ENCODE measurements at regions not wholly inside any gene's neighbourhood (a gene's known extent, or its start where the extent isn't known, plus 50 kb on each side); places are given as distances from the start of the nearest gene placed in this dataset.

DNA sequence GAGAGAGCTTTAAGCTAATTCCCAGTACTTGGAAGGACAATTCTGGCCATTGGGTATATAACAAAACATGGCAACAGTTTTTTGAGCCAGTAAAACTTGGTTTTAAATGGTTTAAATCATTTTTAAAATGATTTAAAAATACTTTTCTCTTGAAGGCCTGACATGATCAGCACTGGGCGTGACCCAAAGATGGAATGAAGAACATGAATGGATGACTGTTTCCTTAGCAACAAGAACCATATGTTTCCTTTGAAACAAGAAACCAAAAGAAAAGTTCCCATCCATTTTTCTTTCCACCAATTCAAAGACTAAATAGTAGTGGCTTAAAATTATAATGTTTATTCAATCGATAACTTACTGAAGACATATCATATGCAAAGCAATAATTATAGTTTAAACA lies 348.3 kb upstream of the FIGN start:
- Histone ChIP-seq H3K27ac (no peak overlapping the region), H3K4me1 (ENCODE audit: low read depth, poor library complexity, severe bottlenecking) (no peaks in the 10 kb centered on the region)

DNA sequence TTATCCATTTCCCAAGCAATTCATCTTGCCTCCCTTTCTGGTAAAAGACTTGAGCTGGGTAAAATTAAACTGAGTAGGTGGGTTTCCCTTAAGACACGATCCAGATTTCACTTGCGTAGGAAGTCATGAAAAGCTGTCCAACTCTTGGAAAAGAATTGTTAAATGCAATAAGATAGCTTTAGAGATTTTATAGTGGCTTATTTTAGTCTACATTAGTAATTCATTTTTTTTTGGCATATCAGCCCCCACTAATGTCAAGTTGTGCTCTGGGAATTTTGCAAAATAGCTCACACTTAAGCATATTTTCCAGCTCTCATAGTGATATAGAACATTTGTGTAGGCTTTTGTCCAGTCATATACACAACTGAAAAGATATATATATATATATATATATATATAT lies 344.7 kb upstream of the FIGN start:
- Histone ChIP-seq H3K4me3 (IDR thresholded peaks at IDR 0.05; ENCODE audit: insufficient read depth, low read depth, low read length) (no peak overlapping the region), H3K27me3 (ENCODE audit: insufficient read depth, low read depth) (no peaks in the 10 kb centered on the region), H2AFZ (ENCODE audit: low read depth) (no peak overlapping the region), H3K9ac (no peak overlapping the region), H3K4me1 (ENCODE audit: low read depth, poor library complexity, severe bottlenecking) (no peaks in the 10 kb centered on the region), H4K20me1 (ENCODE audit: insufficient read depth) (no peaks in the 10 kb centered on the region), H3K79me2 (ENCODE audit: insufficient read depth, low read depth) (no peaks in the 10 kb centered on the region), H3K4me2 (no peak overlapping the region), H3K36me3 (ENCODE audit: insufficient read depth) (no peaks in the 10 kb centered on the region), H3K27ac (no peak overlapping the region)
- TF ChIP-seq, protein P1, sequence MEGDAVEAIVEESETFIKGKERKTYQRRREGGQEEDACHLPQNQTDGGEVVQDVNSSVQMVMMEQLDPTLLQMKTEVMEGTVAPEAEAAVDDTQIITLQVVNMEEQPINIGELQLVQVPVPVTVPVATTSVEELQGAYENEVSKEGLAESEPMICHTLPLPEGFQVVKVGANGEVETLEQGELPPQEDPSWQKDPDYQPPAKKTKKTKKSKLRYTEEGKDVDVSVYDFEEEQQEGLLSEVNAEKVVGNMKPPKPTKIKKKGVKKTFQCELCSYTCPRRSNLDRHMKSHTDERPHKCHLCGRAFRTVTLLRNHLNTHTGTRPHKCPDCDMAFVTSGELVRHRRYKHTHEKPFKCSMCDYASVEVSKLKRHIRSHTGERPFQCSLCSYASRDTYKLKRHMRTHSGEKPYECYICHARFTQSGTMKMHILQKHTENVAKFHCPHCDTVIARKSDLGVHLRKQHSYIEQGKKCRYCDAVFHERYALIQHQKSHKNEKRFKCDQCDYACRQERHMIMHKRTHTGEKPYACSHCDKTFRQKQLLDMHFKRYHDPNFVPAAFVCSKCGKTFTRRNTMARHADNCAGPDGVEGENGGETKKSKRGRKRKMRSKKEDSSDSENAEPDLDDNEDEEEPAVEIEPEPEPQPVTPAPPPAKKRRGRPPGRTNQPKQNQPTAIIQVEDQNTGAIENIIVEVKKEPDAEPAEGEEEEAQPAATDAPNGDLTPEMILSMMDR (conservative IDR thresholded peaks at IDR 0.05; ENCODE audit: low read depth, low read length), result no peak

More for the DNA sequence above, 348.3 kb upstream of the FIGN start:
- no peaks in the 10 kb centered on the region for H4K20me1 ChIP-seq (ENCODE audit: insufficient read depth)
- no peaks in the 10 kb centered on the region for H3K79me2 ChIP-seq (ENCODE audit: insufficient read depth, low read depth)
- H3K4me2 ChIP-seq, result no peak overlapping the region
- H2AFZ ChIP-seq (ENCODE audit: low read depth), result no peak overlapping the region
- no peak overlapping the region for H3K4me3 ChIP-seq (IDR thresholded peaks at IDR 0.05; ENCODE audit: insufficient read depth, low read depth, low read length)
- no peak overlapping the region for H3K9ac ChIP-seq
- TF ChIP-seq, protein P1 (conservative IDR thresholded peaks at IDR 0.05; ENCODE audit: low read depth, low read length), result no peak
- H3K27me3 ChIP-seq (ENCODE audit: insufficient read depth, low read depth), result no peaks in the 10 kb centered on the region
- no peaks in the 10 kb centered on the region for H3K36me3 ChIP-seq (ENCODE audit: insufficient read depth)

DNA sequence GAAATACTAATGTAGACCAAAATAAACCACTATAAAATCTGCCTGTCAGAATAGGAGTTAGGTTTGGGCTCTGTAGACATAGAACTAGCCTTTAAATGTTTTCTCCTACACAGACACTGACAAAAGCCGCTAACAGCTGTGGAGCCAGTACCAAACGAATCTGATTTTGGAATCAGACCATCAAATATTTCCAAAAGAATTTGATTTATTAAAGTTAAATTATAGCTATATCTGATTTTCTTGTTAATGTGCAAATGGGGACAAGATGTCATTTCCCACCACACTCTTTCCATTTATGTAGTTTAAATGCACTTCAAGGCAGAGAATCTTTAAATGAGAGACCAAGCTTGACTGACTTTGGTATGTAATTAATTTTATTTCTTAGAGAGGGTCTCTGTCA lies 343.4 kb upstream of the FIGN start:
- H3K4me1 ChIP-seq (ENCODE audit: low read depth, poor library complexity, severe bottlenecking), result no peaks in the 10 kb centered on the region

GRCh38 chr2:164078421-164078820 lies 342.6 kb upstream of the FIGN start:
- Histone ChIP-seq H4K20me1 (ENCODE audit: insufficient read depth) (no peaks in the 10 kb centered on the region), H3K36me3 (ENCODE audit: insufficient read depth) (no peaks in the 10 kb centered on the region), H3K4me1 (ENCODE audit: low read depth, poor library complexity, severe bottlenecking) (no peaks in the 10 kb centered on the region), H3K4me3 (IDR thresholded peaks at IDR 0.05; ENCODE audit: insufficient read depth, low read depth, low read length) (no peak overlapping the region), H2AFZ (ENCODE audit: low read depth) (no peak overlapping the region), H3K27ac (no peak overlapping the region), H3K79me2 (ENCODE audit: insufficient read depth, low read depth) (no peaks in the 10 kb centered on the region), H3K4me2 (no peak overlapping the region), H3K27me3 (ENCODE audit: insufficient read depth, low read depth) (no peaks in the 10 kb centered on the region), H3K9ac (no peak overlapping the region)
- TF ChIP-seq, protein P1 (conservative IDR thresholded peaks at IDR 0.05; ENCODE audit: low read depth, low read length), result no peak

More for the DNA sequence above, 343.4 kb upstream of the FIGN start:
- Histone ChIP-seq H3K4me2 (no peak overlapping the region), H2AFZ (ENCODE audit: low read depth) (no peak overlapping the region), H3K27ac (no peak overlapping the region), H3K27me3 (ENCODE audit: insufficient read depth, low read depth) (no peaks in the 10 kb centered on the region), H4K20me1 (ENCODE audit: insufficient read depth) (no peaks in the 10 kb centered on the region), H3K36me3 (ENCODE audit: insufficient read depth) (no peaks in the 10 kb centered on the region), H3K9ac (no peak overlapping the region), H3K79me2 (ENCODE audit: insufficient read depth, low read depth) (no peaks in the 10 kb centered on the region), H3K4me3 (IDR thresholded peaks at IDR 0.05; ENCODE audit: insufficient read depth, low read depth, low read length) (no peak overlapping the region)
- TF ChIP-seq, protein P1 (conservative IDR thresholded peaks at IDR 0.05; ENCODE audit: low read depth, low read length), result no peak
